ENCODE measurements at regions not wholly inside any gene's neighbourhood (a gene's known extent, or its start where the extent isn't known, plus 50 kb on each side); places are given as distances from the start of the nearest gene placed in this dataset.

GRCh38 chr14:97888331-97888730 is 1091.1 kb downstream of the VRK1 start:
- TF ChIP-seq, protein P1, sequence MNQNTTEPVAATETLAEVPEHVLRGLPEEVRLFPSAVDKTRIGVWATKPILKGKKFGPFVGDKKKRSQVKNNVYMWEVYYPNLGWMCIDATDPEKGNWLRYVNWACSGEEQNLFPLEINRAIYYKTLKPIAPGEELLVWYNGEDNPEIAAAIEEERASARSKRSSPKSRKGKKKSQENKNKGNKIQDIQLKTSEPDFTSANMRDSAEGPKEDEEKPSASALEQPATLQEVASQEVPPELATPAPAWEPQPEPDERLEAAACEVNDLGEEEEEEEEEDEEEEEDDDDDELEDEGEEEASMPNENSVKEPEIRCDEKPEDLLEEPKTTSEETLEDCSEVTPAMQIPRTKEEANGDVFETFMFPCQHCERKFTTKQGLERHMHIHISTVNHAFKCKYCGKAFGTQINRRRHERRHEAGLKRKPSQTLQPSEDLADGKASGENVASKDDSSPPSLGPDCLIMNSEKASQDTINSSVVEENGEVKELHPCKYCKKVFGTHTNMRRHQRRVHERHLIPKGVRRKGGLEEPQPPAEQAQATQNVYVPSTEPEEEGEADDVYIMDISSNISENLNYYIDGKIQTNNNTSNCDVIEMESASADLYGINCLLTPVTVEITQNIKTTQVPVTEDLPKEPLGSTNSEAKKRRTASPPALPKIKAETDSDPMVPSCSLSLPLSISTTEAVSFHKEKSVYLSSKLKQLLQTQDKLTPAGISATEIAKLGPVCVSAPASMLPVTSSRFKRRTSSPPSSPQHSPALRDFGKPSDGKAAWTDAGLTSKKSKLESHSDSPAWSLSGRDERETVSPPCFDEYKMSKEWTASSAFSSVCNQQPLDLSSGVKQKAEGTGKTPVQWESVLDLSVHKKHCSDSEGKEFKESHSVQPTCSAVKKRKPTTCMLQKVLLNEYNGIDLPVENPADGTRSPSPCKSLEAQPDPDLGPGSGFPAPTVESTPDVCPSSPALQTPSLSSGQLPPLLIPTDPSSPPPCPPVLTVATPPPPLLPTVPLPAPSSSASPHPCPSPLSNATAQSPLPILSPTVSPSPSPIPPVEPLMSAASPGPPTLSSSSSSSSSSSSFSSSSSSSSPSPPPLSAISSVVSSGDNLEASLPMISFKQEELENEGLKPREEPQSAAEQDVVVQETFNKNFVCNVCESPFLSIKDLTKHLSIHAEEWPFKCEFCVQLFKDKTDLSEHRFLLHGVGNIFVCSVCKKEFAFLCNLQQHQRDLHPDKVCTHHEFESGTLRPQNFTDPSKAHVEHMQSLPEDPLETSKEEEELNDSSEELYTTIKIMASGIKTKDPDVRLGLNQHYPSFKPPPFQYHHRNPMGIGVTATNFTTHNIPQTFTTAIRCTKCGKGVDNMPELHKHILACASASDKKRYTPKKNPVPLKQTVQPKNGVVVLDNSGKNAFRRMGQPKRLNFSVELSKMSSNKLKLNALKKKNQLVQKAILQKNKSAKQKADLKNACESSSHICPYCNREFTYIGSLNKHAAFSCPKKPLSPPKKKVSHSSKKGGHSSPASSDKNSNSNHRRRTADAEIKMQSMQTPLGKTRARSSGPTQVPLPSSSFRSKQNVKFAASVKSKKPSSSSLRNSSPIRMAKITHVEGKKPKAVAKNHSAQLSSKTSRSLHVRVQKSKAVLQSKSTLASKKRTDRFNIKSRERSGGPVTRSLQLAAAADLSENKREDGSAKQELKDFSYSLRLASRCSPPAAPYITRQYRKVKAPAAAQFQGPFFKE (tag by site-specific recombination; IDR thresholded peaks at IDR 0.05; ENCODE audit: borderline replicate concordance) = no peak
- TF ChIP-seq, protein P2, sequence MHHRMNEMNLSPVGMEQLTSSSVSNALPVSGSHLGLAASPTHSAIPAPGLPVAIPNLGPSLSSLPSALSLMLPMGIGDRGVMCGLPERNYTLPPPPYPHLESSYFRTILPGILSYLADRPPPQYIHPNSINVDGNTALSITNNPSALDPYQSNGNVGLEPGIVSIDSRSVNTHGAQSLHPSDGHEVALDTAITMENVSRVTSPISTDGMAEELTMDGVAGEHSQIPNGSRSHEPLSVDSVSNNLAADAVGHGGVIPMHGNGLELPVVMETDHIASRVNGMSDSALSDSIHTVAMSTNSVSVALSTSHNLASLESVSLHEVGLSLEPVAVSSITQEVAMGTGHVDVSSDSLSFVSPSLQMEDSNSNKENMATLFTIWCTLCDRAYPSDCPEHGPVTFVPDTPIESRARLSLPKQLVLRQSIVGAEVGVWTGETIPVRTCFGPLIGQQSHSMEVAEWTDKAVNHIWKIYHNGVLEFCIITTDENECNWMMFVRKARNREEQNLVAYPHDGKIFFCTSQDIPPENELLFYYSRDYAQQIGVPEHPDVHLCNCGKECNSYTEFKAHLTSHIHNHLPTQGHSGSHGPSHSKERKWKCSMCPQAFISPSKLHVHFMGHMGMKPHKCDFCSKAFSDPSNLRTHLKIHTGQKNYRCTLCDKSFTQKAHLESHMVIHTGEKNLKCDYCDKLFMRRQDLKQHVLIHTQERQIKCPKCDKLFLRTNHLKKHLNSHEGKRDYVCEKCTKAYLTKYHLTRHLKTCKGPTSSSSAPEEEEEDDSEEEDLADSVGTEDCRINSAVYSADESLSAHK (tag by site-specific recombination; IDR thresholded peaks at IDR 0.05) = no peak
- no peak for TF ChIP-seq KLF7 (tag by site-specific recombination; IDR thresholded peaks at IDR 0.05; ENCODE audit: borderline replicate concordance)
- TF ChIP-seq ZFP69B (tag by site-specific recombination; IDR thresholded peaks at IDR 0.05) = no peak
- no peak for TF ChIP-seq SP7 (tag by site-specific recombination; IDR thresholded peaks at IDR 0.05)
- no peak for TF ChIP-seq ZNF747 (tag by site-specific recombination; IDR thresholded peaks at IDR 0.05)
- TF ChIP-seq SETDB1 (IDR thresholded peaks at IDR 0.05; ENCODE audit: insufficient read length, low read length) = no peak
- TF ChIP-seq KLF16 (tag by site-specific recombination; IDR thresholded peaks at IDR 0.05) = no peak
- ChIA-PET CTCF (no interaction called here), POLR2A (no interaction called here)

DNA sequence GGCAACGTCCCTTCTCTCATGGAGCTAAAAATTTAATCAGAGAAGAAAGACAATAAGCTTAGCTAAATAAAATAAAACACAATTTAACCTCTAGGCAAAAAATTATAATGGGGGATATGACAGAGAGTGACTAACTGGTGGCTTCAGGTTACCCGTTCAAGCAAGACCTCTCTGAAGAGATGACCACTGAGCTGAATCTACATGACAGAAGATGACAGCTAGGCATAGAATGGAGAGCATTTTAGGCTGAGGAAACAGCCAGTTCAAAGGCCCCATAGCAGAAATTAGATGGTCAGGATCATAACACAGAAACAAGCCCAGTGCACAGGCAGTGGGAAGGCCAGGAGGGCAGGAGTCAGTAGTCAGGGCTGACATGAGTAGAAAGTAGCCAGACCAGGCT is 1094.3 kb downstream of the VRK1 start:
- POLR2A ChIA-PET = no interaction called here
- H3K9me3 ChIP-seq (ENCODE audit: control insufficient read depth, insufficient read depth, low read depth, low read length) = no peaks in the 10 kb centered on the region
- TF ChIP-seq ZNF488 (tag by site-specific recombination; IDR thresholded peaks at IDR 0.05) (no peak), ZSCAN23 (tag by site-specific recombination; IDR thresholded peaks at IDR 0.05) (no peak), GLIS1 (tag by site-specific recombination; IDR thresholded peaks at IDR 0.05) (no peak), KLF1 (tag by site-specific recombination; IDR thresholded peaks at IDR 0.05) (no peak), ZNF510 (tag by site-specific recombination; IDR thresholded peaks at IDR 0.05; ENCODE audit: insufficient replicate concordance) (no peak), ZNF362 (tag by site-specific recombination; IDR thresholded peaks at IDR 0.05) (no peak), ZNF792 (tag by site-specific recombination; IDR thresholded peaks at IDR 0.05) (no peak), HIC1 (tag by site-specific recombination; IDR thresholded peaks at IDR 0.05) (no peak), ZFP41 (tag by site-specific recombination; IDR thresholded peaks at IDR 0.05; ENCODE audit: borderline replicate concordance) (no peak), ZNF274 (IDR thresholded peaks at IDR 0.05; ENCODE audit: low read length) (no peak), ZNF274 (tag by site-specific recombination; IDR thresholded peaks at IDR 0.05; ENCODE audit: borderline replicate concordance) (no peak)
- TF ChIP-seq, protein P3, sequence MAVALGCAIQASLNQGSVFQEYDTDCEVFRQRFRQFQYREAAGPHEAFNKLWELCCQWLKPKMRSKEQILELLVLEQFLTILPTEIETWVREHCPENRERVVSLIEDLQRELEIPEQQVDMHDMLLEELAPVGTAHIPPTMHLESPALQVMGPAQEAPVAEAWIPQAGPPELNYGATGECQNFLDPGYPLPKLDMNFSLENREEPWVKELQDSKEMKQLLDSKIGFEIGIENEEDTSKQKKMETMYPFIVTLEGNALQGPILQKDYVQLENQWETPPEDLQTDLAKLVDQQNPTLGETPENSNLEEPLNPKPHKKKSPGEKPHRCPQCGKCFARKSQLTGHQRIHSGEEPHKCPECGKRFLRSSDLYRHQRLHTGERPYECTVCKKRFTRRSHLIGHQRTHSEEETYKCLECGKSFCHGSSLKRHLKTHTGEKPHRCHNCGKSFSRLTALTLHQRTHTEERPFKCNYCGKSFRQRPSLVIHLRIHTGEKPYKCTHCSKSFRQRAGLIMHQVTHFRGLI (tag by site-specific recombination; IDR thresholded peaks at IDR 0.05) = no peak
- no peaks in the 10 kb centered on the region for H3K36me3 ChIP-seq (ENCODE audit: control insufficient read depth in 2 of 2, insufficient read depth in 1 of 2, low read length in 2 of 2)
- H3K4me3 ChIP-seq (ENCODE audit: low read depth, low read length) = no peak overlapping the region
- H3K4me1 ChIP-seq (ENCODE audit: control insufficient read depth, insufficient read depth, low read length) = no peaks in the 10 kb centered on the region
- CTCF ChIA-PET = no interaction called here
- no peak overlapping the region for H3K27ac ChIP-seq (ENCODE audit: extremely low read depth, low read depth, low read length)

More at GRCh38 chr14:97888331-97888730, 1091.1 kb downstream of the VRK1 start:
- H3K27ac ChIP-seq (ENCODE audit: extremely low read depth, low read depth, low read length) = no peak overlapping the region
- H3K4me3 ChIP-seq (ENCODE audit: low read depth, low read length) = no peak overlapping the region
- H3K9me3 ChIP-seq (ENCODE audit: control insufficient read depth, insufficient read depth, low read depth, low read length) = no peaks in the 10 kb centered on the region
- 0 out of 2 replicates have a peak, but pooled peaks cover 5% of the 10 kb centered on the region for H3K4me1 ChIP-seq (ENCODE audit: control insufficient read depth, insufficient read depth, low read length)
- no peaks in the 10 kb centered on the region for H3K36me3 ChIP-seq (ENCODE audit: control insufficient read depth in 2 of 2, insufficient read depth in 1 of 2, low read length in 2 of 2)
